Fibroblast of skin of right biceps (primary cell): ENCODE measurements at regions not wholly inside any gene's neighbourhood (a gene's known extent, or its start where the extent isn't known, plus 50 kb on each side); places are given as distances from the start of the nearest gene placed in this dataset.
"Not testable (repeated sequence)": the region's sequence is repeated elsewhere in the genome, so short reads cannot be mapped to it uniquely, and the experiment has no call there.

Source experiments
- DNase-seq: peaks from one replicate; pipeline ENCODE4 v3.0.0-alpha.2; 2013

DNA sequence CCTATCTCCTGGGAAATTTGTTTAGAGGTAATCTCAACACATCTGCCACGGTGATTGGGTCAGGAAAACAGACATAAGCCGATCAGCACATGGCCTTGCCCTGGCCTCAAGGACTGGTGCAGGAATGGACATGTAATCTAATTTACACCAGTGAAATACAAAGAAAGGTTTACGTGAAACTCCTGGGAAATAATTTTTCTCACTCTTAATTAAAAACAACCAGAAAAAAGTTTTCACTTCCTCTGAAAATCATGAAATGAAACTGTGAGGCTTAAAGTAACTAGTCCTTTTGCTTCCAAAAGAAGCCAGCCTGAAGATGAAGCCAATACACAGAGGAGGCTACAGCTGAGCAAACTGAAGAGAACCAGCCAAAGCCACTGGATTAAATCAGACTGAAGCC is 154.1 kb upstream of the FAM241A start:
- DNase-seq = no peak

DNA sequence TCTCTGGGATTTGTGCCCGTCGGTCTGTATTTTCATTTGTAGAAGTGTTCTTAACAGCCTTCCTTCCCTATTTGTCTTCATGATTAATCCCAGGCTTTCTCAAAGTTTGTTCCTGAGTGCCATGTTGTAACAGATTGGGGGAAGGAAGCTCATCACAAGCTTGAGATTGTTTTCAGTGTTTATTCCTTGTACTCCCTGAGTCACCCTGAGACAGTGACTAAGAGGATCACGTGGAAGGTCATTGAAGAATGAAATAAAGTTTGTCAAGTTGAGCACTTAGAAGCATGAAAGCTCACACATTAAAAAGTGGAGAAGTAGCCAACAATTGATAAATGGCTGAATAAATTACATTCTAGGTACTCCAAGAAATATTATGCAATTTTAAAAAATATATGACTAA is 153.5 kb upstream of the FAM241A start:
- DNase-seq = peak; percentile 84

DNA sequence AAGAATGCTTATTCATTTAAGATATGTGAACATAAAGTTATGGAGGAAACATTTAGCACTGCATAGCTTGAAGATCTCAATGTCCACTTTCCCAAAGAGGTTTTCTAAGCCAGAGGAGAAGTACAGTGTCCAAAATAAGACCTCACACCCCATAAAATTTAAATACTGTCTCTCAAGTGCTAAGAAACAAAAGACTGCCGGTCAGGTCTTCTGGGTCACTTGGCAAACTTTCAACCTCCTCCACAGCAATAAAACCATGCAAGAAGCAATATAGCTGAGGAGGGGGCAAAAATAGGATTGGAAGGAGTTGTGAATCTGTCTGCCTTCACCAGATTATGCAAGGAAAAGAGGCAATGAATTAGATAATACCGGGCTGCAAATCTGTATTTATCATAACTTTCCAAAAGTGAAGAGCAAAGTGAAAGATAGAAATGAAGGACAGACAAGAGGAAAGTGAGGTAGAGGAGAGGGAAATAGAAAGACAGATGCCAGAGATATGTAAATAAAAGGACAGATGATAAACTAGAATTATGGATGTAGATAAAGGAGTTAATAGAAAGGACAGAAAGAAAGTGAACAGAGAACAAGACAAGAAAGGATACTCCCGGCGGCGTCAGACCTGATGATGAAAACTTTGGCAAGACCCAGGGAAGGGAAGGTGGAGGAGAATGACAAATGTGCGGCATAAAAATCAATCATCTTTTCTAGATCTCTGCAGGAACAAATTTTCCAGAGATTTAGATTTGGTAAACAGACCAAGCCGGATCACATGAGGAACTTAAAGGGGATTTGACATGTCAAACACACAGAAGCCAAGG is 152.7 kb upstream of the FAM241A start:
- DNase-seq = no peak

DNA sequence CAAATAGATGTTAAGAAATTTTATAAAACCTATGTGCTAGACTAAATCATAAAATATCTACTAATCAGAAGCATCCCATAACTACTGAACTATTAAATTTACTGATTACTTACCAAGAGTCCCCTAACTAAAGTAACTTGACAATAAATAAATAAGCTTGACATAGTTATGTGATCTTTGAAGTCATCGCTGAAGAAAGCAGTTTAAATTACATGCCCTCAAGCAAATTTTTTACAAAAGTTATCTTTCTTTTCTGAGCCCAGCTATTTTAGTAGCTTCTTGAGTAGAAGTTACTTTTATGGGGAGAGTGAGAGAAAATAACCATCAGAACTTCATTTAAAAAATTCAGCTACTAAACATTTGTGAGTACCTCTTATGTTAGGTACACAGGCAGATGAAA is 150.9 kb upstream of the FAM241A start:
- DNase-seq = no peak

DNA sequence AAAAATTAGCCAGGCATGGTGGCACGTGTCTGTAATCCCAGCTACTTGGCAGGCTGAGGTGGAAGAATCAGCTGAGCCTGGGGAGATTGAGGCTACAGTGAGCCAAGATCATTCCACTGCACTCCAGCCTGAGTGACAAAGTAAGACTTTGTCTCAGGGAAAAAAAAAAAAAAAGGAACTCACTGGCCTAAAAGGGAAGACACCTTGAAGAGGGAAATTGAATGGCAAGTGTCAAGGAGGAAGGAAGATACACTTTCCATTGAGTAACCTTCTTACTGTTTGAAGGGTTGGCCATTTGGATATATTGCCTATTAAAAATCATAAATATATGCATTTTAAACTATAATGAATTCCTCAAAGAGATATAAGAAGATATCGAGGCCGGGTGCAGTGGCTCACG is 147.5 kb upstream of the FAM241A start:
- DNase-seq = no peak

DNA sequence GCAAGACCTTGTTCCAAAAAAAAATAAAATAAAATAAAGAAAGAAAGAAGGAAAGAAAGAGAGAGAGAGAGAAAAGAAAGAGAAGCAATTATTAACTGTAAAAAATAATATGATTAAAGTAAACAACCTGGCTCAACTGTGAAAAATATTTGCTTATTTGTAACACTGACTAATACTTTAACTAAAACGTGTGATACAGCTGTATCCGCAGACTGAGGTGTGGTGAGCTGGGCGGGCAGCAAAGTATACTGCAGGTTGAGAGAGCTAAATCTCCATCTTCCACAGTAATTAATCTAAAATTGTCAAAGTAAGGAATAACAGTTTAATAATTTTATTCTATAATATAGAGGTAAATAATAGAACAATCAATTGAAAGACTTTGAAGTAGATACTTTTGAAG is 145.5 kb upstream of the FAM241A start:
- DNase-seq = no peak

DNA sequence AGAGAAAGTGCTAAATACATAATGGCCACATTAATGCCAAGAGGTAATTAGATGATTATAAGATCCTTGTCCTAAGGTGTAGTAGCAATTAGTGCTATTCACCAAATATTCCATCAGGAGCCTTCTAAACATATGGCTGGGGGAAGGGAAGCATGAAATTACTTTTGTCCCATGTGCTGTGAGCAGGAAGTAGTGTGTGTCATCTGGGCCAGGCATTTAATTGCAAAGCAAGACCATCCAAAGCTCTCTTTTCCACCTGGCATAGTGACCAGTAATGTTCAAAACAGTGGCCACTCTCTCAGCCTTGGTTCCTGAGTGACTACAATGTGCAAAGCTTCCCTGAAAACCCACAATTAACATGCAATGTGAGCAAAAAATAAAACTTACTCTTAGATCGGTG is 144.2 kb upstream of the FAM241A start:
- DNase-seq = no peak

DNA sequence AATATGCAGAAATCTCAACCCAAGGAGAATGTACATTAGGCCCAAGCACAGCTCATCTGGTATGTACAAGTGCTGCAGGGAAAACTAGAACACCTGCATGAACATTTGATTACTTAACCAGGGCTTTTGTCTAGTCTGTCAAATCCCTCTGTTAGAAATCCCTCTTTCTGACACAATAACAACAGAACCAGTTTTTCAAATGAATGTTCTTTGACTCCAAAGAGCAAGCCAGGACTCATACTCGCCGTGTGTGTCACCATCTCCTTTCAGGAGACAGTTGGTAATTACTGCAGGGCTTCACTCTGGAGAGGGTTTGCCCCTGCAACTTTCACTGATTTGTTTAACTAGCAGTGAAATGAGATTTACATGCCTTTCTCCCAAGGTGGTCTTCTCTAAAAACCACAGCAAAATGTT is 143.0 kb upstream of the FAM241A start:
- peak; percentile 35 for DNase-seq

DNA sequence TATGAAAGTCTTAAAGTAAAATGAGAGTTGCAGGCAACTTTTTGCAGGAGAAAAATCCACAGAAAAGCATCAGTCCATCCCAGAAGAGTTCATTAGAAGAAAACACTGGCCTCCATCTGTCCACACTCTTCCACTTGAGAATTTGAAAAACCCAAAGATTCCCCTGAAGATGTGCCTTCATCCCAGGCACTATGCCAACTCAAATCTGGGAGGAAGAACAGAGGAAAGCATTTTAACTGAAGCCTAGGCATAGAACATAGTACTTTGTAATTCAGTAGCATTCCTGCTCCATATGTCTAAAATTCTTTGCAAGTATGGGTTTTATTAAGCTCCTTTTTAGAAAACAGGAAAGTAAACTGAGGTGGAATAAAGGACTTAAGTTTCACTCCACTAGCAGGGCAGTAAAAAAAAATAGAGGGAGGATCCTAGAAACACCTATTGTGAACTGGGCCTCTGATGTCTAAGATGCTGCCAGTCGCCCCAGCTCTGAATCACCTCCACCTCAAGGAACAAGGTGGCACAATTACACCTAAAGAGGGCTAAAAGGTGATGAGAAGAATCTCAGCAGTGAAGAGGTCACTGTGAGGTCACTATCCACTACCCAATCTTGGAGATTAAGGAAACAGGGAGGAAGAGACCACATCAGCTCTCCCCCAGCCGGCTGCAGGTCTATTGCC is 141.9 kb upstream of the FAM241A start:
- peak; percentile 3 for DNase-seq

DNA sequence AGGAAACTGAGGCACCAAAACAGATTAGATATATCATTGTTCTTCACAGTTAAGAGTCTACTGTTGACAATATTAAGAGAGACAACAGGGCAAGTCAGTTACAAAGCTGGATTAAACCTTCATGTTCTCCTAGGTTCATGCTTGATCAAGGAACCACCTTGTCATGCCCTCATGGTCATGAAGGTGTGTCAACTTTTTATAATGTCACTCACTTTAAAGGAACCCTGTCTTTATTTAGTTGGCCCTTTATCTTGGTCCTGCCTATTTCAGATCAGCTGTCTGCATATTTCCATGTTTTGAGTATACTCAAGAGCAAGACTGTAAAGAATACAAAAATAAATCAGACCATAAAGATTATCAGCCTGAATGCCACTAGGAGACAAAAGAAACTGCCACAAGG is 140.2 kb upstream of the FAM241A start:
- DNase-seq = no peak

DNA sequence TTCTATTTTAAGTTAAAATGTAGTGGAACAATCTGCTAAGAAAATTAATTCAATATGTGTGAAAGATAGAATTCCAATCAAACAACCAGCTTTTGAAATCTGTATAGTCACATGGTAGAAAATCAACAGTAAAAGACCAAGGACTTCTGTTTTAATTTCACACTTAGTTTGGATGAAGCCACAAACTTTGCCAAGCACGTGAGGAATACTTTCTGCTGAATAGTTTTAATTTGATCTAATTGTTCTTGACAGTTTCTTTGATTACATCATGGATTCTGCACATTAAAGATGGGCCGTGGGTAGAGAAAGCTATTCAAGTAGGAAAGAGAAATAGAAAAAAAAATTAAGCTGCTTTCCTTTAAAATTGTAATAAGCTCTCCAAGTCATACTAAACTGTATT is 137.9 kb upstream of the FAM241A start:
- no peak for DNase-seq

DNA sequence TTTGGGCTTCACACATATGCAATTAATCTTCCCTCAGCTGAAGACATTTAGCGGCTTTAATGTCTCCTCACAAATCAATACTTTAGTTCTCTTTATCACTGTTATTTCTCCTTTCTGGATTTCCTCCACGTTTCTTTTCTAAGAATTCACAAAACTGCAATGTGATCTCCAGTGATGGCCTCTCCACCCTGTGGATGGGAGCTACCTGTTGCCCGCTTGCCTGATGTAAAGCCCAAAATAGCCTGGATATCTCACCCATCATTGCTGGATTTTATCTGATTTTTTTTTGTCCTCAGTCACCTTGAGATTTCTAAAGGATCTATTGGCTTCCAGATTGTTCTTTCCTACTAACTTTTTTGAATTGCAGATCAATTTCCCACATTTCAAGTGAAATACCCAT is 129.3 kb upstream of the FAM241A start:
- DNase-seq = no peak

DNA sequence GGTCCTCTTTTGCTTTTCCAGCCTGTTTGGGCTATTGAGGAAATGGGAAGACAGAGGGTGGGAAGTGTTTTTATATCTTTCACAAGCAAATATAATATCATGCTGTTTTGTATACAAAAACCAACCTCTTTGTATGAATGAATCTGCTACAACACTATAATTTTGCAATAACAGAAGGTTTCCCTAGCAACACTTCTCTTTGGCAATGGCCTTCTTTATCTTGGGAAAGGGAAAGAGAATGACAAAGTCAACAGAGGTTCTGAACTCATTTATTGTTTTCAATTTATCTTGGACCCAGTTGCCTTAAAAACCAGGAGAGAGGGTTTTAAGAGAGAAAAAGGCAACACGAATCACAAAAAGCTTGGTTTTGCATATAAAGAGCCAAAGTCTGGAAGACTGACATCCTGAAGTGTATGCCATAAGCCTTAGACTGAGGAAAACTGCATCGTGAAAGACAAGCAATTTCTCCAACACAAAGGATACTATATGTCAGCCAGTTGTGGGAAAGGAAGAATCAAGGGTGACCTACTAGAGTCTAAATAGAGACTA is 121.8 kb upstream of the FAM241A start:
- no peak for DNase-seq

DNA sequence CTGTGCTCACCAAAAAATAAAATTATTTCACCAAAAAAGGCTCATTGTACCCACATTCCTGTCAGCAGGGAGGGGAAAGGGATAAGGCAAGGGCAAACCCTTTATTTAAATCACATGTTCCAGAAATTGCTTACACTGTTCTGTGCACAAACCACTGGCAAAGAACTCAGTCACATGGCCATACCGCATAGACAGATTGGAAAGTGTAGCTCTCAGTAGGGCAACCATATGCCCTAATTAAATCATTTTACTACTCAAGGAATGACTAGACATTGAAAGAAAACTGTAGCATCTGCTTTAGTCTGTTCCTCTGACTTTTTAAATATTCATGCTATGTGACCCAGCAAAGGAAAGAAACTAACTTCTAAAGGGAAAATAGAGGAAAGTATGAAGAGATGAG is 119.2 kb upstream of the FAM241A start:
- no peak for DNase-seq

DNA sequence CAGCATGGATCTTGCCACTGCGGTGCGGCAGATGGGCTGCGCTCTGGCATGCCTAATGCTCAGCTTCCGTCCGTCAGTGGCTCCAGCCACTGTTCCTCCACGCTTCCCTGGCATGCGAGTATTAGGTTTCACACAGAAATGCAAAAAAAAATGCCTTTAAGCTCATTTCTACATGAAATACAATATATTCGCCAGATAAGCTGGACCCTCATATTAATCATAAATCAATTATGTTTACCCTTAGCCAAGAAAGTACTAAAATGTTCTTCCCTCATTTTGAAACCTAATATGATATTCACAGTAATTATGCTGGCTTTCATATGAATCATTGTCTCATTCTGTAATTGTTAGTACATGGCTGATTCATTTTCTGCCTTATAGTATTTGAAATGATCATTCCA is 115.5 kb upstream of the FAM241A start:
- DNase-seq = peak; percentile 40

DNA sequence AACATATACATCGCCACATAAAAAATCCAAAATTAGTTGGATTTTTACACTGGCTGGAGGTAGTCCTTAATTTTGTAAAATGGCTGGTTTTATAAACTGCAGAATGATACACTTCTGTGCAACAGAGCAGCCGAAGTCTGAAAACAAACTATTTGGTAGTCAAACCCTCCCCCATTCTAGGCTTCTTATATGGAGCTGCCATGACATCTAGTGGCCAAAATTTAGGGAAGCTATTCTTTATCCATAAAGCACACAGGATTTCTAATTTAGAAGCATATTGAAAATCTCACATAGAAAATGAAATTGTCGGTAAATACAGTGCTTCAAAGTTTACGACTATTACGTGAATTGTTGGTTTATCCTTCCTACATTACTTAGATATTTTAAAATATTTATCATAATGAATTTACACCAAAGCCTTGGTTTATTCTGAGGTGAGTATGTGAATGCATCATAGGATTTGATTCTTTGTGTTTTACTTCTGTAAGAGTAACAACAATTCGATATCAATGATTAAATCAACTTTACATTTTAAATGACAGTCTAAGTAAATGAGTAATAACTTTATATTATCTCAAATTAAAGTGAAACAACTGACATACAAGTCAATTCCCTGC is 113.4 kb upstream of the FAM241A start:
- DNase-seq = peak; percentile 68

DNA sequence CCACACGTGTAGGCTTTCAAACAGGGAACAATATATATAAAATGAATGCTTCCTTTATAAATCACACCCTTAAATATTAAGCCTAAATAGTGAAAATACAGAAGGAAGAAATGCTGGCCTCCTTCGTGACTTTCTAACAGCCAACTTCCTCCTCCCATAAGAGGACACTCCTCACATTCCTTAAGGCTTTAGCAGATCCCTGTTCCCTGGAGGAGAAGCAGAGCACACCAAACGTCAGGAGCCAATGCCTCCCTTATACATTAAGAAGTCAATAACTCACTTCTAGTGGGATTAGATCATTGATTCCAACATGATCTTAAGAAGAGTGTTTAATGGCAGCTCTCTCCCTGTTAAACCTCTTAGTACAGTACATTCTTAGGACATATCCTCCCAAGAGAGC is 108.4 kb upstream of the FAM241A start:
- DNase-seq = no peak

DNA sequence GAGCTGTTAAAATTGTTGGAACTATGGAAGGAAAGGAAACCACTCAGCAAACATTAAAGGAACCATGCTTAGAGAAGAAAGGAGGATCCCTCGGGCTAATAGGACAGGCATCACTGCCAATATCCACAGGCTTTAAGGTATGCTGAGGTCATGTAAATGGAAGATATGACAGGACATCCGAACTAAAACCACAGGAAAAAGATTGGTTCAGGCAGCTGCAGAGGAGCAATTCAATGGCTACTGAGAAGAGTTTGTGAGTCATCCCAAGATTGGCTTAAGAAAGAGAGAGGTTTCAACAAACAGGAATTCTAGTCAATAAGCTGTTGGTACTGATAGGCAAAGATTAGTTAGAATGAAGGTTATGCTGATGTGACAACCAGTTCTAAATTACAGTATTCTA is 106.4 kb upstream of the FAM241A start:
- DNase-seq = peak; percentile 57

DNA sequence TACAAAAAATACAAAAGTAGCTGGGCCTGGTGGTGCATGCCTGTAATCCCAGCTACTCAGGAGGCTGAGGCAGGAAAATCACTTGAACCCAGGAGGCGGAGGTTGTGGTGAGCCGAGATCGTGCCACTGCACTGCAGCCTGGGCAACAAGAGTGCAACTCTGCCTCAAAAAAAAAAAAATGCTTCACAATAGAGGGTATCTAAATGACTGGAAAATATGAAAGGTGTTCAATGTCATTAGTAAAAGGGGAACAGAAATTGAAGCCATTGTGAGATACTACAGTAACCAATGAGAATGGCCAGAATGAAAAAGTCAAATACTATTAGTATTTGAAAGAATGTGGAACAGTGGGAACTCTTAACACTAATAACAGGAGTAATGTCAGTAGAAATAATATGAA is 96.1 kb upstream of the FAM241A start:
- not testable (repeated sequence) for DNase-seq

DNA sequence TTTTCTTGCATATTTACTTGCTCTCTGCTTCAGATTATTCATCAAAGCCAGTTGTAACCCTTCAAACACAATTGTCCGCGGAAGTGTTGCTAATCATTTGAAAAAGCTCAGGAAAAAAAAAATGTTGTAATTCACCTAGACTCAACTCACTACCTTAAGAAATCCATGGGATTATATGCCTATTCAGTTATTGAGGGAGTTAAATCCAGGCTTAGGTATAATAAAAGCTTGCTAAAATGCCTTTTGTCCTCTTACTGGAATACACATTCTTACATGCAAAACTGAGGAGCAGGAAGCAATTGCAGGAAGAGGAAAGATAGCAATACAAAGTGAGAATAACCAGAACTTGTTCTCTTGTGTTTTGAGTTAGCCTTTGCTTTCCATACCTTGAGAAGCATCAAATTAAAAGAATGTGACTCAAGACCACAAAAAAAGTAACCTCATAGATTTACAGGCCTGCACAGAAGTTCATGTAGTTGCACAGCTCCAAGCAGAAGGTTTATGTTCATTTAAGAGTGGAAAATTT is 91.4 kb upstream of the FAM241A start:
- DNase-seq = no peak

DNA sequence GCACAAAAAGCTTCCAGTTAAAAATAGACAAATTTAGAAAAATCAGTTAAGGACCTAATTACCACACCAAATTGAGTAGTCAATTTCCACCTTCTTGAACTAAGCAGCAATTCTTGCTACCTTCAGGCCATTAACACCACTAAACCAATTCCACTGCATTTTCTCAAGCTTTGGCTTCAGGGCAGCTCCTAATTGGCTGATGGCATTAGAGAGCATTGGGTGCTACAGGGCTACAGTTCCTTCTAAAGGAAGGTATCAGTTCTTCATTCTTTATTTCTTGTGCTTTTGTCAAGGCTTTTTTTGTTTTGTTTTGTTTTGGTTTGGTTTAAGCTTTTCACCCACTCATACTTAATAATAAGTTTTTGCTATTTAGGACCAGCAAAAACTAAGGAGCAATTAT is 90.2 kb upstream of the FAM241A start:
- no peak for DNase-seq

DNA sequence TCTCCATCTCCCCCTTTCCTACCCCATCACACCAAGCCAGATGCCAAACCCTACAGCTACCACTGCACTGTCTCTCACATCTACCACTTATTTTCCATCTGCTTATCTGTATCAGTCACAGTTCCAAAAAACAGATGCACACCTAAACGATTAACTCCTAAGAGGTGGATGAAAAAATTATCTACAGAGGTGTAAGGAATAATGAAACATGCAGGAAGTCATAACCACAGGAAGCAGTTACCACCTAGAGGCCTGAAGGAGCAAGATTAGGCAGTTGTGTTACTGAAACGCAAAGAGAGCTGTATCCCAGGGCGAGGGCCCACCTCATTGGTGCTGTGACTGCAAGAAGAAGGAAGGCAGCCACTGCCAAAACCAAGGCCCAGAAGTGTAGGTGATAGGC is 87.8 kb upstream of the FAM241A start:
- no peak for DNase-seq

DNA sequence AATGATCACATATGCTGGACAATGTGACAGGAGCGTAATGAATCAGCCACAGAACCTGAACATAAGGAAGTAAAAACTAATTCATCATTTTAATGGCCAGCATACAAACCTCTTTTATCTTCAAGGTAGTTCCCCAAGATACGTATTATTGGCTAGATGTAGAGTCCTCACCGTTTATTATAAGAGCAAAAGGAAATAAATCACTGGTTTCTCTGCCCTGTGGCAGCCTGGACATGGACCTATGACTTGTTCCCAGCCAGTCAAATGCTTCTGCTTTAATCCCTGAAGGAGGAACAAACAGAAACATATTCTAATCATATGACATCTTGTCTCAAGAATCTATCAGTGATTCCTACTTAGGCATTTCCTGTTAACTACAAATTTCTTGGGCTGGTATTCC is 86.8 kb upstream of the FAM241A start:
- DNase-seq = peak; percentile 70

DNA sequence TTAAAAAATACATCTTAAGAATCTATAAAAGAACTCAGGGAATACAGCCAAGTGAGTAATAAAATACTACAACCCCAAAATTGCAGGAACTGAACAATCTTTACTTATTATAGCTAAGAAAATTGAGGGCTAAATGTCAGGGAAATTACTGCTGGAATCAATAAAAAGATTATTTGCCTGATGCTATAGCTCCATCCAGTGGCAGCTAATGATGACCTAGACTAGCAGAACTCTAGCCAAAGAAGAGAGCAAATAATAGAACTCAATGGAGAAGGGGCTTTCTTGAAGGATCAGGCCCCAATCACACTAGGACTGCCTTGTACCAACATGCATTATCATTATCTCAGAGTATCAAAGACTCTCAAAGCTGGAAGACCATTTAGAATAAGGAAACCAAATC is 85.0 kb upstream of the FAM241A start:
- DNase-seq = peak; percentile 38
